GM18519 (cell line): ENCODE measurements at regions not wholly inside any gene's neighbourhood (a gene's known extent, or its start where the extent isn't known, plus 50 kb on each side); places are given as distances from the start of the nearest gene placed in this dataset.

Experiments used
- ATAC-seq: cut with Tn5 transposase; IDR thresholded peaks from one replicate; pipeline ENCODE4 v1.9.1; 2021; ENCODE audit warnings: mild to moderate bottlenecking, moderate library complexity; ENCODE audit not compliant: unreplicated experiment, low FRiP score

DNA sequence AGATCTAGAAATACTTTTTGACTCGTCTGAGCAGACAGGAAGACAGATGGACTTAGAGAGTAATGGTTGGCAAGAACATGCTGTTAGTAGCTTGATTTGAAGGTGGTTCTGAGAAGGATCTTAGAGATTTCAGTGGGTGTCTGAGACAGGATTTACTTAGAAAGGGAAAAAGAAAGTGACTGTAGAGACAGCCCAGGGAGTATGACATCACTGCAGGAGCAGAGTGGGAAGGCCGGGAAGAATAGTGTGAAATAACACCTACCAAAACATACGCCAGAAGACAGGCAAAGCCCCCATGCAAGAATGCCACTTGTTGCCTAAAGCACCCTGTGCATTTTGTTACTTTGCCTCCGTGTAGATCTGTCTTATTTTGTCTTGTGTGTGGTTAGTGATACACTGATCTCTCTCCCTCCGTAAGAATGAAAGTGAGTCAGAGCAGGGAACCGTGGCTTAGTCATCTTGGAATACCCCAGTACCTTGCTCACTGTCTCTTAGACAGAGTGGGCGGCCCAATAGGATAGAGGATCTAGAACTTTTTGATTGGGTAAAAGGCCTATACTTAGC, 161.3 kb upstream of the IFNG-AS1 start:
- ATAC-seq: no peak

DNA sequence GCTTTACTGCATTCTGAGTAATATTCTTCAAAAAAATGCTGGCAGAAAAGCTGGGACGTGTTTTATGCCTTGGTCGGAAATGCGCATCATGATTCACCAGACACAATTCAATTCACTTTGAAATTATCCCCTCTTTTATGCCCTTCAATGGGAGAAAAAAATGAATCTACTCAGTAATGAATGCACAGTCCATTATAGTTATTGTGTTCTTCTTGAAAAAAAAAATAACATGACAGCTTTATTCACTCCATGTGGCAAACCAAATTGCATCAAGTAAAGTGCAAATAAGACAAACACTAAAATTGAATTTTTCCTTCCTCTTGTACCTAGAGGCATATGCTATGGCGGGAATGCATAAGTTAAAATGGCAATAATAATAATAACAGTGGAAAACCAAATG, 159.4 kb upstream of the IFNG-AS1 start:
- ATAC-seq: no peak

DNA sequence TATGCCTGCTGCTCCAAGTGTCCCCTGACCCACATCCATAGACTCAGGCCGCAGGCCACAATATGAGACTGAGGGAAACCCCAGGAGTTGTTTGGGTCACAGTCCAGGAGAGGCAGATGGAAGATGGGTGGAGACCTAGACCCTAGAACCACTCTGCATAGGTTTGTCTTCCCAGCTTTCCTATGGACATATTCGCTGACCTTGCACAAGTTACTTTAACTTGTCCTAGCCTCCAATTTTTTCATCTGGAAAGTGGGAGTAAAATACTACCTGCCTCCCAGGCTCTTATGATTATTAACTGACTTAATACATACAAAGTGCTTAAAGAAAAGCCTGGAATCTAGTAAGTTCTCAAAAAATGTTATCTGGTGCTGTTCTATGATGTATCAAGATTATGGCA, 157.1 kb upstream of the IFNG-AS1 start:
- no peak for ATAC-seq

DNA sequence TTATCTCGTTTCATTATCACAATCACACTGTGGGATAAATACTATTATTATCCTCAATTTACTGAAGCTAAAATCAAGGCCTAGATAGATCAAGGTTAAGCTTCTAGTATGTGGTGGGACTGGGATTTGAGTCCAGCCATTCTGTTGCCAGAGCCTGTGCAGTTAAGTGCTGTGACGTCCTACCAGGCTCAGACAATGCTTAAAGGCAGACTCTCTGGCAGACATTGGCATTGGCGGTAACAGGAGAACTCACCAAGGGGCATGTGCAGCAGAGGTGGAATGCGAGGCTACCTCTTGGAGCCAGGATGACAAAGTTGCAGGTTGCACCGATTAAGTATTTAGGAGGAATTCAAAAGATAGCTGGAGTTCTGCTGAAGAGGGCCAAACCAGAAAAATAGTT, 155.6 kb upstream of the IFNG-AS1 start:
- no peak for ATAC-seq

DNA sequence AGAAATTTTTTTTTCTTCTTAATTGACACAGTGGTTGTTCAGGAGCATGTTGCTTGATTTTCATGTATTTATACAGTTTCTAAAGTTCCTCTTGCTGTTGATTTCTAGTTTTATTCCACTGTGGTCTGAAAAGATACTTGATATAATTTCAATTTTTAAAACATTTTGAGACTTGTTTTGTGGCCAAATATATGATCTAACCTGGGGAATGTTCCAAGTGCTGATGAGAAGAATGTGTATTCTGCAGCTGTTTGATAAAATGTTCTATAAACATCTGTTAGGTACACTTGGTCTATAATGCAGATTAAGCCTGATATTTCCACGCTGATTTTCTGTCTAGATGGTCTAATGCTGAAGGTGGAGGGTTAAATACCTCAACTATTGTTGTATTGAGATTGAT, 151.4 kb upstream of the IFNG-AS1 start:
- no peak for ATAC-seq

DNA sequence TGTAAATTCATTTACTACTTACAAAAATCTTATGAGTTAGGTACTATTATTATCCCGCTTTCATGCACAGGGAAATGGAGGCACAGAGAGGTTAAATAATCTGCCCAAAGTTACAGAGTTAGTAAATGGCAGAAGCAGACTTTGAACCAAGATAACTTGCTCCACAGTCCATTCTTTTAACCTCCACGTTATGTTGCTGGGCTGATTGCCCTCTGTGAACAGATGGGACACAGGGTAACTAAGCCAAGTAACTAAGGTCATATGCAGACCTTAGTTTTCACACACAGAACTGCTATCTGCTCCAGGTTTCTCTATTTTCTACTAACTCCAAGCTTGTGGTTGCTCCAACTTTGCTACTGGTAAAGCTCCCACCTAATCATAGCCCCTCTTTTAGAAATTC, 147.1 kb upstream of the IFNG-AS1 start:
- no peak for ATAC-seq

DNA sequence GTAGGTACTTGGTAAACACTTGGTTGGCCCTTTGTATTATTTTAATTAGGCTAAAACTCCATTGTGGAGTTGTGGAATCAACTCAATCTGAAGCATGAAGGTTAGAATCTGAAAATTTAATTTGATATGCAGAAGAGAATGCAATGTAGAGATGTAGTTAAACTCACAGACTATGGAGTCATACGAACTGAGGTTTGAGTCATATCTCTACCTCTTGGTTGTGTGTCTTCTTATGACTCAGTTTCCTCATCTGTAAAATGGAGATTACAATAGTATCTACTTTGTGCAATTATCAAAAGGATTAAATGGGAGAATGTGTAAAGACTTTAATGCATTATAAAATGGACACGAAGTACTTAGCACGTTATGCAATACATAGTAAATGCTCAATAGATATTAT, 146.0 kb upstream of the IFNG-AS1 start:
- no peak for ATAC-seq

DNA sequence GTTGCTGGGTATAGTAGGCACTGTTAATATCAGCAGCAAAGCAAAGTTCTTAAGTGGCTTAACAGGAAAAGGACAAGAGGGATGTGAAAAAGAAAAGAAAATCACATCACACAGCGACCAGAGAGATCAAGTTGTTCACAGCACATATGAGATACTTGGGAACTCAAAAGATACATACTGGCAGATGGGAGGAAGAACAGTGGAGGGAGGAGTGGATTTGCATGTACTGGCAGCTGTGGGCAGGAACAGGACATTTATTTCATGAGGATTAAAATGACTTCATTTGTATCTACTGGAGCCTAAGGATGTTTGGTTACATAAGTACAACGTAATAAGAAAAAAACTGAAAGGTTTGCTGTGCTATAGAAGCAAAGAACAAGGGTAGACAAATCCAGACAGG, 136.5 kb upstream of the IFNG-AS1 start:
- ATAC-seq: no peak

DNA sequence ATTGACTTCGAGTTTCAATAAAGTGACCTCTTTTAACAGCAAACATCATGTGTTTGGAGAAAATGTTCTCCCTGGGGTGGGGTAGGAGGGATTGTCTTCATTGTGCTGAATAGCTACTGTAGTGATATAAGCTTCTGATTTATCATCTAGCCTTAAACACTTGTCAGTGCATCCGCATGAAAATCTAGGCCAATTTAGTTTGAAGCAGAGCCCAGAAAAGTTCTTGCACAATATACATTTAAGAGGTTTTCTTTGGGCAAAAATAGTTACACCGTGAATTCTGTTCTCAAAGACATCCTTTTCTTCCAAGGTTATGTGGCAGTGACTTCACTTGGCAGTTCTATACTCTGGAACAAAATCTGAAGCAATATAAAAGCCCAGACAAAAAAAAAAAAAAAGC, 136.0 kb upstream of the IFNG-AS1 start:
- ATAC-seq: no peak

DNA sequence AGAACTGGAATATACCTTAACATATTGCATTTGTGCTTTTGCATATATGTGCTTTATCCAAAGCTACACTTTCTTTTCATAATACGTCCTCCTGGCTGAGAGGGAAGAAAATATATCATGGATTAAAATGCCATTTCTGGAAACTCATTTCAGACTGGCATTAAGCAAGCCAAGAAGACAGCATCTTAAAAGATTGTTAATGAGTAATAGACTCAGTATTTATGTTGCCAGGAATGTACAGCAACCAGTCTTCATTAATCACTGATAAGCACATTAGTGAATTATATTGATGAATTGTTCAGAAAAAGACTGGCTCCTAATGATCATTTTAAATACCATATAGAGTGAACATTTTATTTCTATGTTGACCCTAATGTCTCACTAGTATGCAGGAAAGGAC, 134.9 kb upstream of the IFNG-AS1 start:
- no peak for ATAC-seq

DNA sequence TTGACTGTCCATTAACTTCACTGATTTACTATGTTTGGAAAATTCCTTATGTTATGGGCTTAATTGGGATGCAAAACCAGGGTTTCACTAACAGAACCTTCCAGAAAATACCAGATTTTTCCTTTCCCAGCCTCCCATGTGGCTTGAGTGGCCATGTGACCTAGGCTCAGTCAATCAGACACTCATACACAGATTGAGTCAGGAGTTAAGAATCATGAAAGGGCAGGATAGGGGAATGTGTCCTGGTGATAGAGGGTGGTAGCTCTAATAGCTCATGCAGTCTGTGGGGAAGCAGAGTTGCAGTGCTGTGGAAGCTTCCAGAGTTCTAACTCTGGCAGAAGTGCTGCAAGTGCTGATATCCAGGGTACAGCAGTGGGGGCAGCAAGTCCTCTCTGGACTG, 134.1 kb upstream of the IFNG-AS1 start:
- no peak for ATAC-seq

DNA sequence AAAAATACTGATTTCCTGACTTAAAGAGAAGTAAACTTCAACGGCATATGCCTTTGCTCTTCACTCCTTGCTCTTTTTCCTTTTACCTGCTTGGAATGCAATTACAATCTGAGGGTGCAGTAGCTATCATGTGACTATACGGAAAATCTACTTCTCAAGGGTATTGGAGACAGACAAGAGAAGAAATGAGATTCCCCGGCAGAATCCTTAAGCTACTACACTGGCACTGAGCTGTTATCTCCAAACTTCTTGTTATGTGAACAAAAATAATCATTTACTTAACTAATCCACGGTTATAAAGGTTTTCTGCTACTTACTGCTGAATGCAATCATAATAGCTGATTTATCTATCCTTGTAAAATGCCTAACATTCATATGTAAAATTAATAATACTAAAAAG, 118.0 kb upstream of the IFNG-AS1 start:
- ATAC-seq: no peak

DNA sequence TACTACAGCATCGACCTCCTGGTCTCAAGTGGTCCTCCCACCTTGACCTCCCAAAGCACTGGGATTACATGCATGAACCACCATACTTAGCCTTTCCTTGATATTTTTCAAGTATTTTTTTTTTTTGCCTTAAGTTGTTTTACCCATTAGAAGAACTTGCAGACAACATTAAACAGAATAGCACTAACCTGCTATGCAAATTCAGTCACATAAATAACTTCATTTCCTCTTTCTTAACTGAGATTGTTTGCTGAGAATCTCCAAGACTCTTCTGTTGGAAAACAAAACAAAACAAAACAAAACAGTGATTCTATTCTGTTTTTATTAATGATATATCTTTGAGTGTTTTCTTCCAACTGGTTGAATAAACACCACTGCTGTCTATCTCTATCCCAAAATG, 115.9 kb upstream of the IFNG-AS1 start:
- ATAC-seq: no peak

DNA sequence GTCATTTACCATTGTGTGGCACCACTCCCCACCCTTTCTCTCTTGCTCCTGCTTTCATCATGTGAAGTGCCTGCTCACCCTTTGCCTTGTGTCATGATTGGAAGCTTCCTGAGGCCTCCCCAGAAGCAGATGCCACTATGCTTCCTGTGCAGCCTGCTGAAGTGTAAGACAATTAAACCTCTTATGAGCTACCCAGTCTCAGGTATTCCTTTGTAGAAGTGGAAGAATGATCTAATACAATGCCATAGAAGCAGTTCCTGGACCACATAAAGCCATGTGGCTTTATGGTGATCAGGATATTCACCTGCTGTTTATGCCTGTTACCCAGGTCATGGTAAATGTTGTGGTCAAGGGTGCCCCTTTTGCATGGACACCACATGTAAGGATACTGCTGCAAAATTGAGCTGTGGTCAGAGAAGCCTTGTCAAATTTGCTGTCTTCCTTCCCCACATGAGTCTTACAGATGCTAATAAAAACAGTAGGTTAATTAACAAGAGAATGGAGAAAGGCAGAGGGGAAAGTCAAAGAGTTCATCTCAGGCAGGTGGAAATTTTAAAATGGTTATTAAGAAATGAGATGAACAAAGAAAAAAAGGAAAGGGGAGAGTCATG, 112.8 kb upstream of the IFNG-AS1 start:
- no peak for ATAC-seq

DNA sequence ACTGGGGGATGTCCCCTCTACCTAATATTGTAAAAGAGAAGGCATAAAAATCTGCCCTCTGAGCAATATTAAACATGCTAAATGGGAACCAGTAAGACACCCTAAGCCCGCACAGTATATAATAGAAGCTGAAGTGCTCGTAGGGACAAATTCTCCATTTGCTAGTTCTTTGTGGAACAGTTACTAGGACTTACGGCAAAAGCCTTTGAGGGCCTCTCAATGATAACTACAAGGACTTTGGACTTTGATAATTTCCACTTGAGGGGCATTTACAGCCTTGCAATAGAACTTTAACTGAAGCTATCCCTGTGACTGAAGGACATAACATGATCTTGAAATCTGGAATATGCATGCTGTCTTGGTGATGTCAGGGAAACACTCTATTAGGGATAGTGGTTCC, 111.5 kb upstream of the IFNG-AS1 start:
- ATAC-seq: no peak

DNA sequence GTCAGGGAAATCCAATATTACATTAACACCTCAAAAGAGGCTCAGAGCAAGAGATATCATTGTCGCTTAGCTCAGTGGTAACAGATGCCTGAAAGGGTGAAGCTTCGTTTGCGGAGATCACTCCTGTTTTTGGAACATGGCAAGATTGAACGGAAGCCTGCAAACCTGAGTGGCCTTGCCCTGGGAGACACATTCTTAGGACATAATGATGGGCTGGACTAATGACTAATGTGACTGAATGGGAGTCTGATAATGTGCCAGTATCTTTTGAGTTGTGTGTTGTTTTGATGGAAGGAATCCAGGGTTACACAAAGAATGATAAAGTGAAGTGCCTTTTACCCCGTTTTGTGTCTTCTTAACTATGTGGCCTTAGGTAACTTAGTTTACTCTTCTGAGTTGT, 109.3 kb upstream of the IFNG-AS1 start:
- ATAC-seq: no peak

DNA sequence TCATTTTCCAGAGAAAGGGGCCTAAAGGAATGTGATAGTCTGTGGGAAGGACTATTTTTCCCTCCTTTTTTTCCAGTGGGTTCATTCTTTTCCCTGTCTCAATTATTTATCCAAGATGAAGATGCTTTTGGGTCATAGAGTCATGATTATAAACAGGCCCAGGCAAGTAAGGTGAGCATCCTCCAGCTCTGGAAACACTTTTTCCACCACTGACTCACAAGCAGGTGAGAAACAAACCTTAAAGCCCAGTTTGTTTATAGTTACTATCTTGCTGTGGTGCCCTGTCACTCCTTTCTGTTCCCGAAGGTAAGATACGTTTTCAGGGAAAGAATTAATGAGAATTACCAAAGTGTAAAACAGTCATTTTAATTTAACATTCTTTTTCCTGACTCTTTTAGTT, 107.7 kb upstream of the IFNG-AS1 start:
- ATAC-seq: no peak

DNA sequence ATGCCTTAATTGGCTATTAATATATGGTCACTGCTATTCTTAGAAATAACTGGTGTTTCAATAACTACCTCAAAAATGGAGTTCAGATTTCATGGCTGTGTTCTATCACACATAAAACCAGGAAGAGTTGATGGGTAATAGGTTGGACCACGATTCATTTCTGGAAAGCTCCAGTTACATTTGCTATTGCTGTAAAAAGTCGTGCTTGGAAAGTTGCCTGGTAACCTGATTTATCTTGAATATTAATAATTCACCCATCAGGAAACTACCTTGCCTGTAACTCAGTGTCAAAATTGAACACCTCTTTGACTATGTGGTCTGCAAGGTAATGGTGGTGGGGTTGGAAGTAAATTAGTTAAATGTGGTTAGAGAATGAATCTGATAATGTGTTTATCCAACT, 104.7 kb upstream of the IFNG-AS1 start:
- no peak for ATAC-seq

DNA sequence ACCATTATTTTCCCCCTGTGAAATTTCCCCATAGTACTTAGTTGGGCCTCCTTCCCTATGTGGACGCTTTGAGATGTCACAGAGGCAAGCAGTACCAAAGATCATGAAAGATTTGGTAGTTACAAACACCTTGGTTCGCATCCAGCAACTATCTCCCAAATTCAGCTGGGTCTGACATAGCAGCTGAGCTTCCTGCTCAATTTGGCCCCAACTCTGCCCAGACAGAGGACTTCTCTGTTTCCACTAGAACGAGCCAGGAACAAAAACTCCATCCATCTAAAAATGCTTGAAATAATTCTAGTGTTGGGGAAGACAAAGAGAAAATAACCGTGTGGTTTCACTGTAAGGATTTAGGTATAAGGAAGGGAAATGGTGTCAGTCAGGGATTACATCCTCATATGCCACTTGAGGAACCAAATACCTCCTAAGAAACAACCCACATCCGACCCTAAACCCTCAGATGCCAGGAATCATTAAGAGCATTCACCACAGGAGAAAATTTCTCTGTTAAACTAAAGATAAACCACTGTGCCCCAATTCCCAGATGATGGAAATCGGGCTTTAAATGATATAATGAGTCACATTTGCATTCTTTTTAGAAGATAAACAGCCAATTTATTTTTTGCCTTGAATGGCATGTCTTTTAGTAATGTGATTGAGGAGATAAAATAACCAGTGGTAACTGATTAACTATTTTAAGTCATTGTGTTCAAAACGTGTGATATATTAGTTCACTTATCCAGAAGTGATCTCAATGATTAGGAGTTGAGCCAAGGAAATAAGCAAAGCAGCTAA, 103.7 kb upstream of the IFNG-AS1 start:
- ATAC-seq: no peak

DNA sequence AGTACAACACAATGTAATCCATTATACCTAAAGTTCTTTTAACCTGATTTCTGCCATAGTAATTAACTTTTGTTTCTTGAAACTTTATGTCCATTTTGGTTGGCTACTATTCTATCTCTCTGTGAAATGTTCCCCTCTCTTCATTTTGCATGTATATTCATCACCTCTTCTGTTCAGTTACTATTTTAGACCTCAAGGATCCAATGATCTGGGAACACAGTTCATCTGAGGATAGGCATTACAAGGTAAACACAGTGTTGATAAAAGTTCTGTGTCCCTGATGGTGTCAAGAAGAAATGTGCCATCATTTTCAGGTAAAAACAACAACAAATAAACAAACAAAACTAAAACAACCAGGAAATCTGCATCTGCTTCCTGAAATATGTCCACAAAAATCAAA, 102.2 kb upstream of the IFNG-AS1 start:
- ATAC-seq: no peak

DNA sequence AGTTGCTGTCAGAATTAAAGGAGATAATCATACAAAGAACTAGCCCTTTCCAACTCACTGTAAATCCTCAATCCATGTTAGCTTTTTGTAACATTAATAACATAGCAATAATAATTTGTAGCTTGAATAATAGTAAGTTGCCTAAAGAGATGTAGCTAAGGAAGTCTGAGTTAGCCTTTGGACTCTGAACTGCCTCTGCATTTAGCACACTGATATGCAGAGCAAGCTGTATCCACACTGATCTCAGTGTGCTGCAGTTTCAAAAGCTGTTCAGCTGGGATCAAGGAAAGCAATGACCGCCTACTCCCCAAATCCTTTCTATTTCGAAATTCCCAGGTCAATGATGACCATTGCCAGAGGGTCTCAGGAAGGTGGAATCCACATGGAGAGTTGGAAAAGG, 99.3 kb upstream of the IFNG-AS1 start:
- ATAC-seq: no peak

DNA sequence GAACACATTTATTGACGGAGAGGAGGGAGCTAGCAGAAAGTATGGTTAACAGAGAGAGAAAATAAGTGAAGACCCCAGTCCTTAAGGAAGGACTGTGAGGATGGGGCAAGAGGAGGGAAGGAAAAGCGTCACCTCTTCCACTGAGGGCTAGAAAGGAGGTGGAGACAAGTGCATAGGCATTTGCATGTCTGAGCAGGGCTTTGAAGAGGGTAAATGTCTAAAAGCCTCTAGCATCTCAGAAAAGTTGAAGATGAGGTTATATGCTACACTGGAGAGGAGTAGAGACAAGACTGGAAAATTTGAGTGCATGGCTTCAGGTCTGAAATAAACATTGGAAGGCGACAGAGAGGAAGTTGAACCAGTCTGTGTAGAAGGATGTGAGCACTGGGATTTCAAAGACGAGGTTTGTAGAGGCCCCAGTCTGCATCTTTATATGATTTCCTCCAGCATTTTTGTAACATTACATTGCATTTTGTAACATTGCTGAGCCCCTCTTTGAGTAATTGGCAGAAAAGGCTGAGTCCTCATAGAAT, 98.5 kb upstream of the IFNG-AS1 start:
- no peak for ATAC-seq
